ENCODE measurements at regions not wholly inside any gene's neighbourhood (a gene's known extent, or its start where the extent isn't known, plus 50 kb on each side); places are given as distances from the start of the nearest gene placed in this dataset.

DNA sequence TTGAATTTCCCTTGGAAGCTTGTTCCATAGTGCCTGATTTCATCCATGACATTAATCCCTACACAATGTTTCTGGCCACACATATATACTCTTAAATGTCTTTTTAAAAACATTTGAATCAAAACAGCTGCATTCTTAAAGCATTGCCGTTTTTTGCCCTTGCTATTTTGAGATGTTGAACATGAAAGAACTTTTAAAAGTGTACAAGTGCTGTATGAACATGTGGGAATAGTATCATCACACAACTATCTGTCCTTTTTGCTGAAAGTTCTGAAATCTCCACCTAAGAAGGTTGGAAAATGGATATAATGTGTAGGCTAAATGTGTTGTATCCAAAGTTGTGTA is 318.7 kb upstream of the UBE2E3 start:
- TF ChIP-seq, protein P1, sequence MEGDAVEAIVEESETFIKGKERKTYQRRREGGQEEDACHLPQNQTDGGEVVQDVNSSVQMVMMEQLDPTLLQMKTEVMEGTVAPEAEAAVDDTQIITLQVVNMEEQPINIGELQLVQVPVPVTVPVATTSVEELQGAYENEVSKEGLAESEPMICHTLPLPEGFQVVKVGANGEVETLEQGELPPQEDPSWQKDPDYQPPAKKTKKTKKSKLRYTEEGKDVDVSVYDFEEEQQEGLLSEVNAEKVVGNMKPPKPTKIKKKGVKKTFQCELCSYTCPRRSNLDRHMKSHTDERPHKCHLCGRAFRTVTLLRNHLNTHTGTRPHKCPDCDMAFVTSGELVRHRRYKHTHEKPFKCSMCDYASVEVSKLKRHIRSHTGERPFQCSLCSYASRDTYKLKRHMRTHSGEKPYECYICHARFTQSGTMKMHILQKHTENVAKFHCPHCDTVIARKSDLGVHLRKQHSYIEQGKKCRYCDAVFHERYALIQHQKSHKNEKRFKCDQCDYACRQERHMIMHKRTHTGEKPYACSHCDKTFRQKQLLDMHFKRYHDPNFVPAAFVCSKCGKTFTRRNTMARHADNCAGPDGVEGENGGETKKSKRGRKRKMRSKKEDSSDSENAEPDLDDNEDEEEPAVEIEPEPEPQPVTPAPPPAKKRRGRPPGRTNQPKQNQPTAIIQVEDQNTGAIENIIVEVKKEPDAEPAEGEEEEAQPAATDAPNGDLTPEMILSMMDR (IDR thresholded peaks at IDR 0.05): no peak
- no peaks in the 10 kb centered on the region for H3K36me3 ChIP-seq

DNA sequence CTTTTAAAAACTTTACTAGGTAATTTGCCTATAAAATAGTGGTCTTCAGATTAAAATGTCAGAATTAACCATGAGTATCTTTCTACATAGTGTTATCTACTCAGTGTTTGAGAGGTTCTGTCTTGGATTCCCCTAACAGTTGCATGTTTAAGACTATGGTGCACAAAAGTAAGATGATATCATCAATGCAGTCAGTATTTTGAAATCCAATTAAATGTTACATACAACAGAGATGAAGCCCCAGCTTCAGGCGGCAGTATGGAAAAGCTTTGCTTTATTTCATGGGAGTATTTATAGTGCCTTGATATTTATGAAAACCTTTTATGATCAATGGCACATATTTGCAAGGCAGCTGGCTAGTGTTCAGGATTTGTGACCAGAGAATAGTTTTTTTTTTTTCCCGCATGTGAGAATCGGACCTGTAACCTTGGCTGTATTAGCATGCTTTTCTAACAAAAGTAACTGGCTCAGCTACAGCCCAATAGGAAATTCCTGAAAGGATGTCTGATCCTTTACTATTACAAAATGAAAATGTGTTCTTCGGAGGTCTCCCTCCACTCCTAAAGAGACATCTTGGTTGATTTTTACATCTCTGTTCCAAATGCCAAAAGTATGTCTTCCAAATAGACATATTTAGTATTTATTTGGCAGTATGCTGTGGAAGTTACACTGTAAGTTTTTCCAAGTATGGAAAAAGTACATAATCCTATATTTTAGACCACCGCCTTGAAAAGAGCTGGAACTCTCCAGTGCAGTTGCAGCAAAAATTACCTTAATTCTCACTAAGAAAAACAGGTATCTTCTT is 319.3 kb upstream of the UBE2E3 start:
- no peak overlapping the region for H3K4me3 ChIP-seq
- no peak overlapping the region for H3K27ac ChIP-seq
- no peaks in the 10 kb centered on the region for H3K27me3 ChIP-seq
- no peaks in the 10 kb centered on the region for H3K36me3 ChIP-seq
- no peaks in the 10 kb centered on the region for H3K9me3 ChIP-seq
- ATAC-seq (no peak), DNase-seq (no peak)
- intact Hi-C loops (cut with DNase I): no loop called here
- TF ChIP-seq, protein P1 (IDR thresholded peaks at IDR 0.05): no peak
- H3K4me1 ChIP-seq: no peaks in the 10 kb centered on the region

More for the DNA sequence above, 318.7 kb upstream of the UBE2E3 start:
- Histone ChIP-seq H3K27me3 (no peaks in the 10 kb centered on the region), H3K27ac (no peak overlapping the region), H3K4me1 (no peaks in the 10 kb centered on the region), H3K9me3 (no peaks in the 10 kb centered on the region), H3K4me3 (no peak overlapping the region)
- intact Hi-C loops (cut with DNase I): no loop called here
- DNase-seq: no peak
- ATAC-seq: no peak

DNA sequence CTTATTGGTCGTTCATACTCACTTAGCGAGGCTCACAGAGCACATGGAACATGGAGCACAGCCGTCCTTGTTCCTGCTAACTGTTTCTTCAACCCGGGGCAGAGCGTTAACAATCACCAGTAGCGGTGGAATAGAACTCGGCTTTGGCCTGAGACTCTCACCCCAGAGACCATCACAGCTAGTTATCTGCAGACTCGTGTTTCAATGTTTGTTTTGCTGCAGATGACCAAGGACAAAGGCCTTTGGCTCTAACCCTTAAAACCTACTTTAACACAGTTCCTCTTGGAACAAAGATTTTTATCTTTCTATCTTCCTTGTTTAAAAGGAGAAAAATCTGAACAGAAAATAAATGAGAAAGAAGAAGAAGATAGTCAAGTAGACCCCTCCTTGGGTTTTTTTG is 320.2 kb upstream of the UBE2E3 start:
- H3K36me3 ChIP-seq: no peaks in the 10 kb centered on the region
- TF ChIP-seq, protein P1 (IDR thresholded peaks at IDR 0.05): no peak
- no peak overlapping the region for H3K4me3 ChIP-seq
- H3K27me3 ChIP-seq: no peaks in the 10 kb centered on the region
- intact Hi-C loops (cut with DNase I): no loop called here
- H3K4me1 ChIP-seq: no peaks in the 10 kb centered on the region
- ATAC-seq (no peak), DNase-seq (no peak)
- H3K27ac ChIP-seq: no peak overlapping the region
- no peaks in the 10 kb centered on the region for H3K9me3 ChIP-seq

DNA sequence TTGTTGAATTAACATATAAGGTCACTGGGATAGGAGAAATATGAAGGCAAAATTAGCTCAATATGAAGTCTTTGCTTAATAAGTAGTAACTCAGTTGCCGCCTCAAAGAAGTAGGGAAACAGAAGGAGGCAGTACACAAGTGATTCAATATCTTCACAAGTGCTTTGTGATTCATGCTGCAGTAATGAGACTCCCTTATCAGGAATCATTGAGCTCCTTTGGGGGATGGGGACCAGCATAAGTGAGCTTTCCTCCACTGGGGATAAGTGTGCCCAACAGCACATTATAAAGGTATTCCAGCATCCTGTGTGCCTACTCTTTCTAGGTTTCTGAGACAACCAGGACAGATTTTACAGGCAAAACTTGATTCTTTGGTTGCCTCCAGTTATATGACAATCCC is 323.4 kb upstream of the UBE2E3 start:
- H3K4me3 ChIP-seq: no peak overlapping the region
- H3K36me3 ChIP-seq: no peaks in the 10 kb centered on the region
- TF ChIP-seq, protein P1 (IDR thresholded peaks at IDR 0.05): no peak
- H3K27ac ChIP-seq: no peak overlapping the region
- DNase-seq: no peak
- intact Hi-C loops (cut with DNase I): no loop called here
- peak; percentile 57 for ATAC-seq
- no peaks in the 10 kb centered on the region for H3K27me3 ChIP-seq
- H3K9me3 ChIP-seq: no peaks in the 10 kb centered on the region
- no peaks in the 10 kb centered on the region for H3K4me1 ChIP-seq

DNA sequence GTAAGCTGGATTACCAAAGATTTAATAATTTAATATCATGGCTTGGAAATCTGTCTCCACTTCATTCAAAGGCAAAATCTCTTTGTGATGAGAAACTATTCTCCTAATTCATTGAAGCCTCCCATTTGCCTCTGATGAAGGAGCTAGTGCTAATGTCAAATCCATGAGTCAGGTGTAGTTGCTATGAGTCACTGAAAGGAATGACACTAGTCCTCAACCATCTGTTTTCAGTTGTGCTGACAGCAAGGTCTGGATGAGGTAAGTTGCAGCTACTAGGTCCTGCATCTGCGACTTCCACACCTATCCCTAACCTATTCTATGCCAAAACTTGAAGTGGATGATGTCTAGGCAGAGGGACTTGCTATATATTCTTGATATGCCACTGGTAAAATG is 324.0 kb upstream of the UBE2E3 start:
- no peak overlapping the region for H3K27ac ChIP-seq
- TF ChIP-seq, protein P1 (IDR thresholded peaks at IDR 0.05): no peak
- H3K4me1 ChIP-seq: no peaks in the 10 kb centered on the region
- no peaks in the 10 kb centered on the region for H3K36me3 ChIP-seq
- DNase-seq: no peak
- no peaks in the 10 kb centered on the region for H3K27me3 ChIP-seq
- H3K9me3 ChIP-seq: no peaks in the 10 kb centered on the region
- intact Hi-C loops (cut with DNase I): no loop called here
- peak; percentile 39 for ATAC-seq
- no peak overlapping the region for H3K4me3 ChIP-seq
